ENCODE measurements at regions not wholly inside any gene's neighbourhood (a gene's known extent, or its start where the extent isn't known, plus 50 kb on each side); places are given as distances from the start of the nearest gene placed in this dataset.

GRCh38 chr1:67951014-67951413, 99.4 kb downstream of the DIRAS3 start:
- DNase-seq (no peak), ATAC-seq (no peak)
- Mint-ChIP-seq H3K9me3 (peaks cover 0 to 4% (median 0%) of the 10 kb centered on the region in 11 donors), H3K4me3 (no peak overlapping the region), H3K4me1 (no peaks in the 10 kb centered on the region), H3K36me3 (no peaks in the 10 kb centered on the region), H3K27me3 (peaks cover 0 to 15% (median 12%) of the 10 kb centered on the region in 5 donors), H3K27ac (no peak overlapping the region)
- no peaks in the 10 kb centered on the region for H3K9me3 ChIP-seq (ENCODE audit: control insufficient read depth in 2 of 3, low read length in 3 of 3)
- H3K4me1 ChIP-seq (ENCODE audit: control insufficient read depth in 2 of 2, insufficient read depth in 2 of 2, low read length in 2 of 2), result no peaks in the 10 kb centered on the region
- POLR2A ChIA-PET, result no interaction called here
- intact Hi-C loops (cut with micrococcal nuclease), result no loop called here
- H3K36me3 ChIP-seq (ENCODE audit: control insufficient read depth in 2 of 3, insufficient read depth in 3 of 3, low read length in 3 of 3), result no peaks in the 10 kb centered on the region
- CTCF ChIA-PET, result no interaction called here
- no peaks in the 10 kb centered on the region for H3K27me3 ChIP-seq (ENCODE audit: control insufficient read depth in 2 of 2, insufficient read depth in 2 of 2, low read length in 2 of 2)
- H3K27ac ChIP-seq (ENCODE audit: low read depth, low read length), result no peak overlapping the region
- no peak overlapping the region for H3K4me3 ChIP-seq (ENCODE audit: low read length)

- CTCF ChIA-PET, result no interaction called here
These were observed 102.0 kb downstream of the DIRAS3 start for GRCh38 chr1:67948151-67949080.

GRCh38 chr1:67947114-67947513, 103.3 kb downstream of the DIRAS3 start:
- DNase-seq, result no peak
- Histone ChIP-seq H3K4me1 (ENCODE audit: control insufficient read depth in 2 of 2, insufficient read depth in 2 of 2, low read length in 2 of 2) (no peaks in the 10 kb centered on the region), H3K4me3 (ENCODE audit: low read length) (no peak overlapping the region), H3K36me3 (ENCODE audit: control insufficient read depth in 2 of 3, insufficient read depth in 3 of 3, low read length in 3 of 3) (no peaks in the 10 kb centered on the region), H3K9me3 (ENCODE audit: control insufficient read depth in 2 of 3, low read length in 3 of 3) (no peaks in the 10 kb centered on the region), H3K27me3 (ENCODE audit: control insufficient read depth in 2 of 2, insufficient read depth in 2 of 2, low read length in 2 of 2) (no peaks in the 10 kb centered on the region), H3K27ac (ENCODE audit: low read depth, low read length) (no peak overlapping the region)
- CTCF ChIA-PET, result no interaction called here
- H3K27me3 Mint-ChIP-seq, result peaks cover 0 to 5% (median 0%) of the 10 kb centered on the region in 5 donors
- no peak overlapping the region for H3K4me3 Mint-ChIP-seq
- H3K9me3 Mint-ChIP-seq, result peaks cover 0 to 4% (median 0%) of the 10 kb centered on the region in 11 donors
- peaks cover 0 to 3% (median 0%) of the 10 kb centered on the region in 7 donors for H3K4me1 Mint-ChIP-seq
- no peak for ATAC-seq
- no peak overlapping the region for H3K27ac Mint-ChIP-seq
- peaks cover 0 to 4% (median 0%) of the 10 kb centered on the region in 5 donors for H3K36me3 Mint-ChIP-seq
- intact Hi-C loops (cut with micrococcal nuclease), result no loop called here
- POLR2A ChIA-PET, result no interaction called here

More at GRCh38 chr1:67948151-67949080, 102.0 kb downstream of the DIRAS3 start:
- H3K4me1 Mint-ChIP-seq, result peaks cover 0 to 3% (median 0%) of the 10 kb centered on the region in 7 donors
- Histone ChIP-seq H3K27ac (ENCODE audit: low read depth, low read length) (no peak overlapping the region), H3K36me3 (ENCODE audit: control insufficient read depth in 2 of 3, insufficient read depth in 3 of 3, low read length in 3 of 3) (no peaks in the 10 kb centered on the region), H3K4me3 (ENCODE audit: low read length) (no peak overlapping the region), H3K27me3 (ENCODE audit: control insufficient read depth in 2 of 2, insufficient read depth in 2 of 2, low read length in 2 of 2) (no peaks in the 10 kb centered on the region), H3K9me3 (ENCODE audit: control insufficient read depth in 2 of 3, low read length in 3 of 3) (no peaks in the 10 kb centered on the region), H3K4me1 (ENCODE audit: control insufficient read depth in 2 of 2, insufficient read depth in 2 of 2, low read length in 2 of 2) (no peaks in the 10 kb centered on the region)
- no peak overlapping the region for H3K27ac Mint-ChIP-seq
- DNase-seq (no peak), ATAC-seq (no peak)
- peaks cover 0 to 4% (median 0%) of the 10 kb centered on the region in 11 donors for H3K9me3 Mint-ChIP-seq
- H3K4me3 Mint-ChIP-seq, result no peak overlapping the region
- POLR2A ChIA-PET, result no interaction called here
- peaks cover 0 to 7% (median 3%) of the 10 kb centered on the region in 5 donors for H3K27me3 Mint-ChIP-seq
- H3K36me3 Mint-ChIP-seq, result peaks cover 0 to 4% (median 0%) of the 10 kb centered on the region in 5 donors
- intact Hi-C loops (cut with micrococcal nuclease), result no loop called here

DNA sequence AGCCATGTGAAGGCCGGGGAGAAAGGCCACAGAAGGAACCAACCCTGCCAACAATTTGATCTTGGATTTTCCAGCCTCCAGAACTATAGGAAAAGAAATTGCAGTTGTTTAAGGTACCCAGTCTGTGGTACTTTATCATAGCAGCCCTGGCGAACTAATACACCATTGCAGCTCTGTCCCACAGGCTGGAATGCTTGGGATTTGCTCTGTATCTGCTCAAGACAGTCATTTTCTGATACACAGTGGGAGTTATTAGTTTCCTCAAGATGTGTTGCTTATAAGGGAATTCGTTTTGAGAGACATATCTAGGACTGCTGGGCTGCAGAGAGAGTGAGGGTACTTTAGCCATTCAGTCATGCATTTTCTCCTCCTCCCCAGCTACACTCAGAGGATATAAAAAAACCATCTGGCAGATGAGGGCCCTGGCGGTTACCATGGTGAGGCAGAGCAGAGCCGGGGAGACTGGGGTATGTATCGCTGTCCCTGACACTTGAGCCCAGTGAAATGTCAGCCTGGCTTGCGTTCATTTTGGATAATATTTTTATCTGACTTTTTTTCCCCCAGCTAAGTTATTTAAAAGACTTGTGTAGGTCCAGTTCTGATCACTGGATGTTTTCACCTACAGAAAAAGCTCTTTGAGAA, 104.6 kb downstream of the DIRAS3 start:
- Histone ChIP-seq H3K9me3 (ENCODE audit: control insufficient read depth in 2 of 3, low read length in 3 of 3) (no peaks in the 10 kb centered on the region), H3K4me1 (ENCODE audit: control insufficient read depth in 2 of 2, insufficient read depth in 2 of 2, low read length in 2 of 2) (no peaks in the 10 kb centered on the region), H3K36me3 (ENCODE audit: control insufficient read depth in 2 of 3, insufficient read depth in 3 of 3, low read length in 3 of 3) (no peaks in the 10 kb centered on the region), H3K27ac (ENCODE audit: low read depth, low read length) (no peak overlapping the region), H3K27me3 (ENCODE audit: control insufficient read depth in 2 of 2, insufficient read depth in 2 of 2, low read length in 2 of 2) (no peaks in the 10 kb centered on the region), H3K4me3 (ENCODE audit: low read length) (no peak overlapping the region)
- Mint-ChIP-seq H3K4me3 (no peak overlapping the region), H3K9me3 (peaks cover 0 to 4% (median 0%) of the 10 kb centered on the region in 11 donors), H3K4me1 (peaks cover 0 to 3% (median 0%) of the 10 kb centered on the region in 7 donors), H3K36me3 (peaks cover 0 to 4% (median 0%) of the 10 kb centered on the region in 5 donors), H3K27ac (no peak overlapping the region), H3K27me3 (peaks cover 0 to 5% (median 0%) of the 10 kb centered on the region in 5 donors)
- DNase-seq, result no peak
- intact Hi-C loops (cut with micrococcal nuclease), result no loop called here
- ATAC-seq, result no peak
- ChIA-PET POLR2A (no interaction called here), CTCF (no interaction called here)

- H3K4me1 ChIP-seq (ENCODE audit: control insufficient read depth in 2 of 2, insufficient read depth in 2 of 2, low read length in 2 of 2), result no peaks in the 10 kb centered on the region
- Mint-ChIP-seq H3K36me3 (peaks cover 0 to 4% (median 0%) of the 10 kb centered on the region in 5 donors), H3K4me3 (no peak overlapping the region), H3K4me1 (peaks cover 0 to 3% (median 0%) of the 10 kb centered on the region in 7 donors), H3K9me3 (peaks cover 0 to 4% (median 0%) of the 10 kb centered on the region in 11 donors), H3K27ac (no peak overlapping the region), H3K27me3 (peaks cover 0 to 24% (median 3%) of the 10 kb centered on the region in 5 donors)
- H3K27ac ChIP-seq (ENCODE audit: low read depth, low read length), result no peak overlapping the region
- ChIA-PET CTCF (no interaction called here), POLR2A (no interaction called here)
- ATAC-seq (no peak), DNase-seq (no peak)
- H3K9me3 ChIP-seq (ENCODE audit: control insufficient read depth in 2 of 3, low read length in 3 of 3), result no peaks in the 10 kb centered on the region
- intact Hi-C loops (cut with micrococcal nuclease), result no loop called here
- no peaks in the 10 kb centered on the region for H3K27me3 ChIP-seq (ENCODE audit: control insufficient read depth in 2 of 2, insufficient read depth in 2 of 2, low read length in 2 of 2)
- no peak overlapping the region for H3K4me3 ChIP-seq (ENCODE audit: low read length)
- no peaks in the 10 kb centered on the region for H3K36me3 ChIP-seq (ENCODE audit: control insufficient read depth in 2 of 3, insufficient read depth in 3 of 3, low read length in 3 of 3)
These were observed 108.2 kb downstream of the DIRAS3 start for GRCh38 chr1:67942274-67942673.

- no peak for ATAC-seq
- ChIA-PET POLR2A (no interaction called here), CTCF (no interaction called here)
- Mint-ChIP-seq H3K9me3 (peaks cover 0 to 4% (median 0%) of the 10 kb centered on the region in 11 donors), H3K27me3 (peaks cover 0 to 27% (median 3%) of the 10 kb centered on the region in 5 donors), H3K27ac (no peak overlapping the region), H3K36me3 (peaks cover 0 to 4% (median 0%) of the 10 kb centered on the region in 5 donors), H3K4me3 (no peak overlapping the region), H3K4me1 (peaks cover 0 to 3% (median 0%) of the 10 kb centered on the region in 7 donors)
- Histone ChIP-seq H3K4me1 (ENCODE audit: control insufficient read depth in 2 of 2, insufficient read depth in 2 of 2, low read length in 2 of 2) (no peaks in the 10 kb centered on the region), H3K27me3 (ENCODE audit: control insufficient read depth in 2 of 2, insufficient read depth in 2 of 2, low read length in 2 of 2) (no peaks in the 10 kb centered on the region), H3K36me3 (ENCODE audit: control insufficient read depth in 2 of 3, insufficient read depth in 3 of 3, low read length in 3 of 3) (no peaks in the 10 kb centered on the region), H3K9me3 (ENCODE audit: control insufficient read depth in 2 of 3, low read length in 3 of 3) (no peaks in the 10 kb centered on the region), H3K4me3 (ENCODE audit: low read length) (no peak overlapping the region), H3K27ac (ENCODE audit: low read depth, low read length) (no peak overlapping the region)
- intact Hi-C loops (cut with micrococcal nuclease), result no loop called here
- DNase-seq, result no peak
These were observed 108.5 kb upstream of the GNG12 start for GRCh38 chr1:67941746-67942145.

Measured in naive thymus-derived CD4-positive, alpha-beta T cell (primary cell).